SK-N-SH (cell line): ENCODE measurements at regions not wholly inside any gene's neighbourhood (a gene's known extent, or its start where the extent isn't known, plus 50 kb on each side); places are given as distances from the start of the nearest gene placed in this dataset.

Experiments
- SMC3 ChIP-seq: IDR thresholded peaks from 2 replicates; pipeline ENCODE4 v1.6.1; 2012; ENCODE audit warnings: low read depth, low read length, improper control_type of control experiment
- TF ChIP-seq, protein P1 (sequence below): IDR thresholded peaks from 2 replicates; pipeline ENCODE4; 2012
- TF ChIP-seq, protein P2 (sequence below): fragments of 200-600 bp; sonication (generic); IDR thresholded peaks from 2 replicates; pipeline ENCODE4 v1.6.1; 2017; ENCODE audit warnings: antibody characterized with exemption, mild to moderate bottlenecking, moderate library complexity
- TF ChIP-seq, protein P3 (sequence below): IDR thresholded peaks from 2 replicates; pipeline ENCODE4 v1.6.1; 2012; ENCODE audit warnings: mild to moderate bottlenecking, low read depth, low read length, moderate library complexity

DNA sequence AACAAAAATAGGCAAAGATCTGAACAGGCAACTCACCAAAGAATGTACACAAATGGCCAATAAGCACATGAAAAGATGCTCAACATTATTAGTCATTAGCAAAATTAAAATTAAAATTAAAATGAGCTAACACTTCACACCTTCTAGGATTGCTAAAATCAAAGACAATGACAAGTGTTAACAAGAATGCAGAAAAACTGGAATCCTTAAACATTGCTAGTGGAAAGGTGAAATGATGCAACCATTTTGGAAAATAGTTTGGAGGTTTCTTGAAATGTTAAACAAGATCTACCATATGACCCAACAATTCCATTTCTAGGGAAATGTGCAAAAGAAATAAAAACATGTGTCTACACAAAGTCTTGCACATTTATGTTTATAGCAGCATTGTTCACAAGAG is 75.5 kb upstream of the DST start:
- TF ChIP-seq, protein P1, sequence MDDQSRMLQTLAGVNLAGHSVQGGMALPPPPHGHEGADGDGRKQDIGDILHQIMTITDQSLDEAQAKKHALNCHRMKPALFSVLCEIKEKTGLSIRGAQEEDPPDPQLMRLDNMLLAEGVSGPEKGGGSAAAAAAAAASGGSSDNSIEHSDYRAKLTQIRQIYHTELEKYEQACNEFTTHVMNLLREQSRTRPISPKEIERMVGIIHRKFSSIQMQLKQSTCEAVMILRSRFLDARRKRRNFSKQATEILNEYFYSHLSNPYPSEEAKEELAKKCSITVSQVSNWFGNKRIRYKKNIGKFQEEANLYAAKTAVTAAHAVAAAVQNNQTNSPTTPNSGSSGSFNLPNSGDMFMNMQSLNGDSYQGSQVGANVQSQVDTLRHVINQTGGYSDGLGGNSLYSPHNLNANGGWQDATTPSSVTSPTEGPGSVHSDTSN, result no peak
- TF ChIP-seq, protein P2, sequence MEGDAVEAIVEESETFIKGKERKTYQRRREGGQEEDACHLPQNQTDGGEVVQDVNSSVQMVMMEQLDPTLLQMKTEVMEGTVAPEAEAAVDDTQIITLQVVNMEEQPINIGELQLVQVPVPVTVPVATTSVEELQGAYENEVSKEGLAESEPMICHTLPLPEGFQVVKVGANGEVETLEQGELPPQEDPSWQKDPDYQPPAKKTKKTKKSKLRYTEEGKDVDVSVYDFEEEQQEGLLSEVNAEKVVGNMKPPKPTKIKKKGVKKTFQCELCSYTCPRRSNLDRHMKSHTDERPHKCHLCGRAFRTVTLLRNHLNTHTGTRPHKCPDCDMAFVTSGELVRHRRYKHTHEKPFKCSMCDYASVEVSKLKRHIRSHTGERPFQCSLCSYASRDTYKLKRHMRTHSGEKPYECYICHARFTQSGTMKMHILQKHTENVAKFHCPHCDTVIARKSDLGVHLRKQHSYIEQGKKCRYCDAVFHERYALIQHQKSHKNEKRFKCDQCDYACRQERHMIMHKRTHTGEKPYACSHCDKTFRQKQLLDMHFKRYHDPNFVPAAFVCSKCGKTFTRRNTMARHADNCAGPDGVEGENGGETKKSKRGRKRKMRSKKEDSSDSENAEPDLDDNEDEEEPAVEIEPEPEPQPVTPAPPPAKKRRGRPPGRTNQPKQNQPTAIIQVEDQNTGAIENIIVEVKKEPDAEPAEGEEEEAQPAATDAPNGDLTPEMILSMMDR, result no peak
- TF ChIP-seq, protein P3, sequence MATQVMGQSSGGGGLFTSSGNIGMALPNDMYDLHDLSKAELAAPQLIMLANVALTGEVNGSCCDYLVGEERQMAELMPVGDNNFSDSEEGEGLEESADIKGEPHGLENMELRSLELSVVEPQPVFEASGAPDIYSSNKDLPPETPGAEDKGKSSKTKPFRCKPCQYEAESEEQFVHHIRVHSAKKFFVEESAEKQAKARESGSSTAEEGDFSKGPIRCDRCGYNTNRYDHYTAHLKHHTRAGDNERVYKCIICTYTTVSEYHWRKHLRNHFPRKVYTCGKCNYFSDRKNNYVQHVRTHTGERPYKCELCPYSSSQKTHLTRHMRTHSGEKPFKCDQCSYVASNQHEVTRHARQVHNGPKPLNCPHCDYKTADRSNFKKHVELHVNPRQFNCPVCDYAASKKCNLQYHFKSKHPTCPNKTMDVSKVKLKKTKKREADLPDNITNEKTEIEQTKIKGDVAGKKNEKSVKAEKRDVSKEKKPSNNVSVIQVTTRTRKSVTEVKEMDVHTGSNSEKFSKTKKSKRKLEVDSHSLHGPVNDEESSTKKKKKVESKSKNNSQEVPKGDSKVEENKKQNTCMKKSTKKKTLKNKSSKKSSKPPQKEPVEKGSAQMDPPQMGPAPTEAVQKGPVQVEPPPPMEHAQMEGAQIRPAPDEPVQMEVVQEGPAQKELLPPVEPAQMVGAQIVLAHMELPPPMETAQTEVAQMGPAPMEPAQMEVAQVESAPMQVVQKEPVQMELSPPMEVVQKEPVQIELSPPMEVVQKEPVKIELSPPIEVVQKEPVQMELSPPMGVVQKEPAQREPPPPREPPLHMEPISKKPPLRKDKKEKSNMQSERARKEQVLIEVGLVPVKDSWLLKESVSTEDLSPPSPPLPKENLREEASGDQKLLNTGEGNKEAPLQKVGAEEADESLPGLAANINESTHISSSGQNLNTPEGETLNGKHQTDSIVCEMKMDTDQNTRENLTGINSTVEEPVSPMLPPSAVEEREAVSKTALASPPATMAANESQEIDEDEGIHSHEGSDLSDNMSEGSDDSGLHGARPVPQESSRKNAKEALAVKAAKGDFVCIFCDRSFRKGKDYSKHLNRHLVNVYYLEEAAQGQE, result no peak
- TF ChIP-seq SMC3, result no peak
